C4-2B (cell line): ENCODE measurements at regions not wholly inside any gene's neighbourhood (a gene's known extent, or its start where the extent isn't known, plus 50 kb on each side); places are given as distances from the start of the nearest gene placed in this dataset.

Experiments used
- CTCF ChIP-seq: fragments of 450-650 bp; conservative IDR thresholded peaks from 2 replicates; pipeline ENCODE4 v1.5.1; 2017; ENCODE audit warnings: mild to moderate bottlenecking
- ZFX ChIP-seq: fragments of 450-650 bp; IDR thresholded peaks from 2 replicates; pipeline ENCODE4 v1.6.1; 2017

- no peak for TF ChIP-seq CTCF
- no peak for TF ChIP-seq ZFX
These were observed 165.4 kb upstream of the BTBD3 start for GRCh38 chr20:11752336-11752735.
